NCI-H128 (cell line): ENCODE measurements at regions not wholly inside any gene's neighbourhood (a gene's known extent, or its start where the extent isn't known, plus 50 kb on each side); places are given as distances from the start of the nearest gene placed in this dataset.
"Not testable (repeated sequence)": the region's sequence is repeated elsewhere in the genome, so short reads cannot be mapped to it uniquely, and the experiment has no call there.

Experiments used
- DNase-seq: peaks from one replicate; lab custom pipeline; 2025; ENCODE audit not compliant: unreplicated experiment; lab: John Stamatoyannopoulos, UW

DNA sequence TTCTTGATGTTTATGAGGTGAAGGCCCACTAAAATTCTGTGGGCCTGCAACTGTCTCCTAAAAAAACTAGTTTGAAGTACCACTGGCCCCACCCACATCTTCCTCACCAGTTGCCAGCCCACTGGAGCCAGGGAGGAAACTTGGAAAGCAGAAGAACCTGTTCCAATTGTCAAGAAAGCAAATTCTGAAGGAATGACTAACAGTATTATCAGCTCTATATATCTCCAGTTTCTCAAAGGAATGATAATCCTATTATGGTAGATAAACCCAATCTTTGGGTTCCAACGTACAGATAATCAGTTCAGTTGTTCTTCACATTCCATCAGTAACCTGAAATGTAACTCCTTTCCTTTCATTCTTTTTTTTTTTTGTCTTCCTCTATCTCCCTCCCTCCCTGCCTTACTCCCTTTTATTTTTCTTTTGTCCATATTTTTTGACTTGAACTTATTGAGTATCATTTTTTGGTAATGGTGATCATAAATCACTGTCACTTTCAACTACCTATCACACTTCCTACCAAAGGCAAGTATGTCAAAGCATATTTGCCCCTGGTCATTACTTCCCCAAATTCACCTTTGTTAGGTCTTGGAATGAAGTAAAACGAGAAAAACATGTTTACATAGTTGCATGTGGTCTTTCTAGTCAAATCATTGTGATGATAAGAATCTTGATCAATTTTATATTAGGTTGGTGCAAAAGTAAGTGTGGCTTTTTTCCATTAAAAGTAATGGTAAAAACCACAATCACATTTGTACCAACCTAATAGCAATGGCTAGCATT, 943.4 kb downstream of the TTLL7 start:
- DNase-seq = no peak

DNA sequence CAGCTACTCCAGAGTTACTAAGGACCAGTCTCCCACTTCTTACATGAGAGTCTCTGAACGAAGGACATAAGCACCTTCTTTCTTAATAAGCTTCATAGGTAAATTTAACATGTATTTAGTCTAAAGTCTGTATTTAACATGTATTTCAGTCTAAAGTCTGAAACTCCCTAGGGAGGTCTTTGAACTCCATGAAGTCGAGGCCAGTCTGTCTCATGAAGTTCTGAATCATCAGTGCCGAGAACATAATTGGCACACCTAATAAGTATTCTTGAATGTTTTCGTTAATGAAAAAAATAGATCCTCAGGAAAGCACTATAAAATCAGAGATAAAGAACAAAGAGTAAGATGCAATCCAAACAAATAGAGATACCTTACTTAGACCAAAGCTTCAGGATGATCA, 945.5 kb downstream of the TTLL7 start:
- no peak for DNase-seq

DNA sequence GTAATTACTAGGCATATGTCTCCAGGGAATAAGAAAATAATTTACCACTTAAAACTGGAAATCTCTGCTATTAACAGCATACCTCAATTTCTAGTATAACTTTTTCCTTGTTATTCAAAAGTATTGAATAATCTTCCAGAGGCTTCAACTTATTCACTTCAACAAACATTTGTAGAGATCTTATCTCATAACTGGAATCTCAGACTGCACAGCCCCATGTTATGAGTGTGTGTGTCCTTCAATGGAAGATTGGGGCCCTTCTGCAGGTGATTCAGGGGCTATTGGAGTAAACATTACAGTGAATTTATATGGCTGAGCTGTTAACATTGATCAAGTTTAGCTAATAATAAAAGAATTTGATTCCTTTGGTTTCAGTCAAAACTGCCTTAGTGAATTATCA, 946.1 kb downstream of the TTLL7 start:
- no peak for DNase-seq

DNA sequence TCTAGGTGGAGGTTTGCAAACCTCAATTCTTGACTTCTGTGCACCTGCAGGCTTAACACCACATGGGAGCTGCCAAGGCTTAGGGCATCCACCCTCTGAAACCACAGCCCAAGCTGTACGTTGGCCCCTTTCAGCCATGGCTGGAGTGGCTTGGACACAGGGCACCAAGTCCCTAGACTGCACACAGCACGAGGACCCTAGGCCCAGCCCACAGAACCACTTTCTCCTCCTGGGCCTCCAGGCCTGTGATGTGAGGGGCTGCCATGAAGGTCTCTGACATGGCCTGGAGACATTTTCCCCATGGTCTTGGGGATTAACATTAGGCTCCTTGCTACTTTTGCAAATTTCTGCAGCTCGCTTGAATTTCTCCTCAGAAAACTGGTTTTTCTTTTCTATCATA, 947.9 kb downstream of the TTLL7 start:
- not testable (repeated sequence) for DNase-seq

DNA sequence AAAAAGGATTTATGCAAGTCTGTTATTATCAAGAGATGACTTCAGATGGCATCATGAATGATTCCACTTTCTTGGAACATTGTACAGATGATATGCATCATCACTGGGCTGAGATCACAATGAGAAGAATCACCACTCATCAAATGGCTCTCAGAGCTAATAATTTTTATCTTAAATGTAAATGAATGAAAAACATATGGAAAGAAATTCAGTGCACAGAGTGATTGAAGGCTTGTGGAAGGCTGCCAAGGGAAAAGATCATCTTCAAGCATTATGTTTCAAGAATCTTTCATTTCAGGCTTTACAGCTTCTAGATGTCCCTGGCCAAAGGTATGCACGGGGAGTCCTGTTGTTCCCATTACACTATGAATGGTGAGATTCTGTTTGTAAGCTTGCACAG, 955.7 kb downstream of the TTLL7 start:
- DNase-seq = no peak

DNA sequence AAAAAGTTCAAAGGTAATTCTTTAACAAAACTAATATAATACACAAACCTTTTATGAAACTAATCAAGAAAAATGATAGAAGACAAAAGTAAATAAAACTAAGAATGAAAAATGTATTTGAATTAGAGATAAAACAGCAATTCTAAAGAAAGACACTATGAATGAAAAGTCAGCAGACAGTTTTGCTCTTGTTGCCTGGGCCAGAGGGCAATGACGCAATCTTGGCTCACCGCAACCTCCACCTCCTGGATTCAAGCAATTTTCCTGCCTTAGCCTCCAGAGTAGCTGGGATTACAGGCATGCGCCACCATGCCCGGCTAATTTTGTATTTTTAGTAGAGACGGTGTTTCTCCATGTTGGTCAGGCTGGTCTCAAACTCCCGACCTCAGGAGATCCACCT, 959.8 kb downstream of the TTLL7 start:
- not testable (repeated sequence) for DNase-seq

DNA sequence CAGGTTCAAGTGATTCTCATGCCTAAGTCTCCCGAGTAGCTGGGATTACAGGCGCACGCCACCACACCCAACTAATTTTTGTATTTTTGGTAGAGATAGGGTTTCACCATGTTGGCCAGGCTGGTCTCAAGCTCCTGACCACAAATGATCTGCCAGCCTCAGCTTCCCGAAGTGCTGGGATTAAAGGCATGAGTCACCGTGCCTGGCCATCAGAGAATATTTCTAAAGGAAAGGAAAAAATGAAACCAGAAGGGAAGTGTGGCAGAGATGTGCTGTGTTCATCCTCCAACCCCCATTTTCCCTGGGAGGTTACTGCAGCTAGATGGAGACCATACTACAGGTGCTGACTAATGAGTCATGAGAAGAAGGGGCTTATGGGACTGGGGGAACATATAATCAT, 964.1 kb downstream of the TTLL7 start:
- no peak for DNase-seq

DNA sequence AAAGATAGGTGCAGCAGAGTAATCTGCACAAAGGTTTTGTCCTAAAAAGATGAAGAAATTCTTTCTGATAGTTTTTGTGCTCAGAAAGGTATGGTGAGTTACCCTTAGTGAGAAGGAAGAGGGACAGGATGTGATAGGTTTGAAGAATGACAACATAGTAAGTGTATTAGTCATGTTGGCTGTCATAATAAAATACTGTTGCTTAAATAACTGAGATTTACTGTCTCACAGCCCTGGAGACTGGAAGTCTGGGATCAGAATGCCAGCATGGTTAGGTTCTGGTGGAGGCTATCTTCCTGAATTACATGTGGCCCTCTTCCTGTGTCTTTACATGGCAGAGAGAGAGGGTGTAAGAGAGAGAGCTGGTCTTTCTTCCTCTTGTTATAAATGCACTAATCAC, 965.2 kb downstream of the TTLL7 start:
- no peak for DNase-seq

DNA sequence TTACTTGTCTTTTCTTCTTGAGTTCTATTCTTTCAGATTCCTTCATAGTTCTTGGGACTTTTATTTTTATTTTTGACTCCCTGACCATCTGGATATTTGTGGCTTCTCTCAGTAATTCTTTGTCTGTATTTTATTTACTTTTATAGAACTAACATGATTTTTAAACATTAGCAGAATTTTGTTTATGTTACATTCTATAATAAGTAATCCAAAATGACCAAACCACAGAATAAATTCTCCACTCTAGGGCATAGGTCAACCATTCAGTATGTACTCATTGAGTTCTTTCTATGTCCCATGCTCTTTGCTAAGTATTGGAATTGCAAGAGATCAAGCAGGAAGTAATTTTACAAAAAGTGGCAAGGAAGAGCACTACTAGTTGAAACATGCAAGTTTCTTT, 969.0 kb downstream of the TTLL7 start:
- DNase-seq = no peak

DNA sequence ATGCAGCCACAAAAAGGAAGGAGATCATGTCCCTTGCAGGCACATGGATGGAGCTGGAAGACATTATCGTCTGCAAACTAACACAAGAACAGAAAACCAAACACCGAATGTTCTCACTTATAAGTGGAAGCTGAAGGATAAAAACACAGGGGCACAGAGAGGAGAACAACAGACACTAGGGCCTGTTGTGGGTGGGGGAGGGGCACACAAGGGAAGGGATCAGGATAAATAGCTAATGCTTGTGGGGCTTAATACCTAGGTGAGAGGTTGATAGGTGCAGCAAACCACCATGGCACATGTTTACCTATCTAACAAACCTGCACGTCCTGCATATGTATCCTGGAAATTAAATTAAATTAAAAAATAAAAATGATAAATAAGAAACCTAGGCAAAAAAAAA, 969.9 kb downstream of the TTLL7 start:
- no peak for DNase-seq

DNA sequence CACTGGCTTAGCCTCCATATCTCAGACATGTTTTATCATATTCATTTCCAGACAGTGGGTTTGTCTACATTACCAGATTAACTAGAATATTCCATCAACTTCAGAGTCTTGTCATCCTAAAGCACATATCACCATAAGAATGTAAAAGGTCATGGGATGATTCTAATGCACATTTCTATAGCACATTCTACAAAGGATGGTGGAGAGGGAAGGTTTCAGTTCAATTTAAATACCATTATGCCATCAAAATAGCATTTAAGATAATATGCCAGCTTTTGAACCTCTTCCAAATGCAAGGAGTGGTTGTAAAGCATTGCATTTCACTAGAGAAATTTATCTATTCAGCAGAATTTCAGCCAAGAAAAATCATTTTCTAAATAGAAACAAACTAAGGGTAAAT, 970.5 kb downstream of the TTLL7 start:
- no peak for DNase-seq

DNA sequence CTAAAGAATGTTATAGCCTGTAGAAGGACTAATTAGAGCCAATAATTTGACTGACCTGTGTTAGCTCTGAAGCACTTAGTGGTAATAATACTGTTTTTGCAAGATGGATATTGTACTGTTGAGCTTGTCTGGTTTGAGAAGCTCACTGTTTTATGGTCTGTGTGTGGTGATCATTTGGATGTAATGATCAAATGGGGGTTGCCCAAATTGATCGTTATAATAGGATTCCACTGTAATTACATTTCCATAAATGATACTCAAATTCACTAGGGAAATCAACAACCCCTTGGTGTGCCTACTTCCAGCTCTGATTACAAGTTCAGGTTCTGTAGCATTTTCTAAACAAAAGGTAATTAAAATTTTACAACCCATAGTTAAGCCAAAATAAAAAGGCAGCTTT, 971.4 kb downstream of the TTLL7 start:
- DNase-seq = no peak

DNA sequence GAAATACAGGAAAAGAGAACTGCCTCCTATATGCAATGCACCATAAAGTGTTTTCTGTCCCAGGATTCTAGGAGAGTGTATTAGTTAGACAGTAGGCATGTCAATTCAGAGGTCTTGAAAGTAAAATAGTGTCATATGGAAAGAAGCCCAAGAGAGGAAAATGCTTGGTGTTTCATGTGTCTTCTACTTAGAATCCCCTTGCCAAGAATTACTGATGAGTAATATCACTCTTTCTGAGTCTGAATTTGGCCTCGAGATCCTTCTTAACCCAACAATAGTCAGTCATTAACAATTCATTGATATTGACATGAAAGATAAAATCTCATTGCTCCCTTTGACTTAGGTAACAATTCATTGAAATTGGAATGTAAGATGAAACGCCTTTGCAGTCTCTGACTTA, 972.2 kb downstream of the TTLL7 start:
- no peak for DNase-seq

DNA sequence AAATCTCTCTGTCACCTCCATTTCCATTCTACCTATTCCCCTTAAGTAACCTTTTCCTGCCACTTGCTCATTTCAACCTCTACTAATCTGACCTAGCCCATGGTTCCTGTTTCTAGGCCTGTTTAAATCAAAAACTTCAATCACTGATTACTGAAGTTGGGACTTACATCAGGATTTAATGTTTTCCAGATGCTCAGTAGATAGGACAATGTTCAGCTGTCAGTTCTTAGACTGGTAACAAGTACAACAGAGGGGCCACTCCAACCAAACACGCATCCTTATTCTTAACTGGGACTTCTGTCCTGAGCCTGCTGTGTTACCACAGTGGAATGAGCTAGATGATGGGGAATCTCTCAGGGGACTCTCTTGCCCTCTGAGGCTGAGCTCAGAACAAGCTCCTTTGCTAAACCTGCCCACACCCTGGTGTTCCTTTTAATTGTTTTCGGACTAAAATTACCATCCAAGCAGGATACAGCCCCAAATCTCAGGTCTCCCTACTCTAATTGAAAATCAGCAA, 974.6 kb downstream of the TTLL7 start:
- no peak for DNase-seq

DNA sequence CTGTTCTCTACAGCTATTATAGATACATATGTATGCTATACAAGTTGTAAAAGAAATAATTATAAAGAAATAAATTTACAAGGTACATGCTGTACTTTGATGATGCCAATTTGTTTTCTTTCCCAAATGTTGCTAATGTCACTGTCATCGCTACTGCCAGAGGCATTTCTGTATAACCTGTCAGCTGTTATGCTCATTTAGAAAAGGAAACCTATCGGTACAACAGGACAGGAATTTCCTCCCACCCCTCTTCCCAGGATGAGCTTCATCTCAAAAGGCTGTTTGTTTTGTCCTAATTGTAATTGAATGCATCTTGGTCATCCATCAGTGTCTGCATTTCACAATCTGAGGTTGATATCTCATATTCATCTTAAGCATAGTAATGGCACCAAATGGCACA, 975.7 kb downstream of the TTLL7 start:
- DNase-seq = no peak

DNA sequence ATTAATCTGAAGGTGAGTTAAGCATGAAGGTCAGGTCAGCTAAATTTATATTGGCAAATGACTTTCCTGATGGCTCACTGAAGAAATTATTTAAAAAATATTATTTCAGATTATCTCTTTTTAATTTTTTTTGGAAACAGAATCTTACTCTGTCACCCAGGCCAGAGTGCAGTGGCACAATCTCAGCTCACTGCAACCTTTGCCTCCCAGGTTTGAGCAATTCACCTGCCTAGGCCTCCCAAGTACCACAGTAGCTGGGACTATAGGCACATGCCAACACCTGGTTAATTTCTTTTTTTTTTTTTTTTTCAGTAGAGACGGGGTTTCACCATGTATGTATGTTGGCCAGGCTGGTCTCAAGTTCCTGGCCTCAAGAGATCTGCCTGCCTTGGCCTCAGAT, 976.7 kb downstream of the TTLL7 start:
- DNase-seq = no peak

DNA sequence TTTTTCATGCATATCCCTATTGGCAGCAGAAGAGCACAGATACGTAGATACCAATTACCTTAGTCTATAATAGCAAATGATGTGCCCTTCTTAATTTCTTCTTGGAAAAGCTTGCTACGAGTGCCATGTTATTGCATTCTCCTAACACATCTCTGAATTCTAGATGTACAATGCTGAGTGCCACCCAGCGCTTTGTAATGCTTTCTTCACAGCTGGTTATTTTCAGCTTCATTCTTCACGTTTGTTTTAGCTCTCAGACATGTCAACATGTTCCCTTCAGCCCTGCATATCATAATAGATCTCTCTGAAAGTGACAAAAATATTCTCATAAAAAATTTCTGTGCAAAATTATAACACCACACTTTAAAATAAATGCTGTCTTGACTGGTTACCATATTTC, 981.2 kb downstream of the TTLL7 start:
- no peak for DNase-seq

DNA sequence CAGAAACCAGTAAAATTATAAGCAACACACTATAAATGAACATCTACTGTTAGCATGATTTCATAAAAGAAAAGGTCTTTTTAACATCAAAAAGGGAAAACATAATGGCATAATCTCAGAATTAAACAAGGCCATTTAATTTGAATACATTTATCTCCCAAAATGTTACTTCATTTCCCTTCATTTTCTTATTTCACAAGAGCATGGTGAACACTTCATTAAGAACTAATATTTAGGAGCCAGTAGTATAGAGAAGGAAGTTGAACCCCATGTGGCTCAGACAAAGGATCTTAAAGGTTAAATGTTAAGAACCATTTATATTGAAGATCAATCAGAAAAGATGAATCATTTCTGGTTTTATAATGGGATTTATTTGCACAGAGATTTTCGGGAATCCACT, 981.7 kb downstream of the TTLL7 start:
- DNase-seq = no peak

DNA sequence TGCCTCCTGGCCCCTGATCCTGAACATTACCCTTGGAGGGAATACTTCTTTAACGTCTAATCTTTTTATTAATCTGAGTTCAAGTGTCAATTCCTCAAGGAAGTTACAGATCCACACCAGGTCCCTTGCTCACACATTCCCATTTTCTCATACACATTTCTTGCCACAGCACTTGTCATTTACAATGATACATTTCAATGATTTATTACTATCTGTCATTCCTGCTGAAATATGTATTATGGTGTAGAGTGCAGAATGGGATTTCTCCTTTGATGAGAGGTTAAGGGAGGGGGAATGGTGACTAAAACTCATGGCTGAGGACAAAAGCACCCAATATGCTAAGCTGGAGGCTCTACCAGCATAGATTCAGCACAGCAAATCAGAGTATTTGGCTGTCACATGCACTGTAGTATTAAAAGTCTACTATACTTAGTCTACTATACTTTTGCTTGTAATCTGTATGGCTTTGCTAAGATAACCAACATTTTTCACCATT, 982.5 kb downstream of the TTLL7 start:
- DNase-seq = no peak

DNA sequence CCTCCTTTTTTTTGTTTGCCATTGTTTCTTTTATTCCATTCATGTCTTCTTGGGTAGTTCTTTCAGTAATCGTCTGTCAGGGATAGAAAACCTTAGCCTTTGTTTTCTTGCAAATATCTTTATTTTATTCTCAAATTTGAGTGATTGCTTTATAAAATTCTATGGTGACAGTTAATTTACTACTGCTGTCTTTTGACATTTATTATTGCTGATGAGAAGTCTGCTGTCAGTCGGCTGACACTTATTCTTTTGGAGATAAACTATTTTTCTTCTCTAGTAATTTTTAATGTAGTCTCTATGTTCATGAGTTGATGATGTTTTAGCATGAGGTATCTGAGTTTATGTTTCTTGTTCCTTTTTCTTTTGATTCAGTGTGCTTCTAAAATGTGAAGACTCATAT, 983.8 kb downstream of the TTLL7 start:
- DNase-seq = no peak

DNA sequence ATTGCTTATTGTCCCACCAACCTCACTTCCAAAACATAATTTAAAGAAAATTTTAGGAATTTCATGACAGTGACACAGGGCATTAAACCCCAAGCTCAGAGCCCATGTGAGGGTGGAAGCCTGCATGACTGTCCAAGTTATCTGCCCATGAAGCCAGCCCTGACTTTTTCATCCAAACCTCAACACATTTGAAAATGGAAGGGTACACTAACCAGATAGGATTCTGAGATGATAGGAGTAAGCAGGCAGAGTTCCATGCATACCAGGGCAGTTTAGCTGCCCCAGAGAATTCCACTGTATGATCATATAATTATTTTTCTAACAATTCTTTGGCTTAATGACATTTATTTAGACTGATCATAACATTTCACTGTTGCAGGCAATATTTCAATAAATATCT, 986.0 kb downstream of the TTLL7 start:
- no peak for DNase-seq

DNA sequence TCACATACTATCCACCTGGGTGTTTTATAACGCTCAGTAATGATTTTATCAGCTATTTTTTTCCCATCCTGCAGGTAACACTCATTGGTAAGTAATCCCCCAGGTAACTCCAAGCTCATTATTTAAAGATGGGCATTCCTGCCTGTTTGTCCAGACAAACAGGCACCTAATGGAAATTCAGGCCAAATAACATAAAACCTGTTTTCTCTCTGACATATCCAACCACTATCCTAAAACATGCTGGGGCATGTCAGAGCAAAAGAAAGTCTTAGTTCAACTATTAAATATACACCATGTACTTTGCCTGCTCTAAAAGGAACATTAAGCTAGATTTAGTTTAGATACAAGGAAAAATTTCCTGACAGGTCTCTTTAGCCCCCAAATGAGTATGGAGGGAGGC, 987.7 kb downstream of the TTLL7 start:
- DNase-seq = no peak

DNA sequence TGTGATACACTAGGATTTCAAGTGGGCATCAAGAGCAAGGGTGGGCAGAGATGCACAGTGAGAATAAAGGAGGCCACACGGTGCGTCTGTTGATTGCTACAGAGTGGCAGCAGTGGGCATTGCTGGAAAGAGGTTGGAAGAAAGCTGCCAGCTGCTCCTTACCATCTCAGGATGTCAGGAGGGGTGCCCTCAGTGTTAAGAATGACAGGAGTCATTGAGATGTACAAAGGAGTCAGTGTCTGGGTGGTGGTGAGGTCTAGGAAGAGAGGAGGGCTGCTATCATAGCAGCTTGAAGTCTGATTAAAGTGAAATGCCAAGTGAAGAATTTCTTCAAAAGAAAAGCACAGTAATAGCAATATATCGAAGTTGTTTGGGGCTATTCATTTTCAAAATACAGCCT, 992.7 kb downstream of the TTLL7 start:
- DNase-seq = no peak
